Activated CD4-positive, alpha-beta T cell treated with anti-CD3 and anti-CD28 coated beads, Interleukin-10, Interleukin-2, amounts not matched to agents 100 ng/mL and 50 ng/mL, durations not matched to agents 16 hours and 8 hours (primary cell): ENCODE measurements at regions not wholly inside any gene's neighbourhood (a gene's known extent, or its start where the extent isn't known, plus 50 kb on each side); places are given as distances from the start of the nearest gene placed in this dataset.

Experiments
- DNase-seq: peaks from one replicate; pipeline ENCODE4 v3.0.0-alpha.2; 2020

DNA sequence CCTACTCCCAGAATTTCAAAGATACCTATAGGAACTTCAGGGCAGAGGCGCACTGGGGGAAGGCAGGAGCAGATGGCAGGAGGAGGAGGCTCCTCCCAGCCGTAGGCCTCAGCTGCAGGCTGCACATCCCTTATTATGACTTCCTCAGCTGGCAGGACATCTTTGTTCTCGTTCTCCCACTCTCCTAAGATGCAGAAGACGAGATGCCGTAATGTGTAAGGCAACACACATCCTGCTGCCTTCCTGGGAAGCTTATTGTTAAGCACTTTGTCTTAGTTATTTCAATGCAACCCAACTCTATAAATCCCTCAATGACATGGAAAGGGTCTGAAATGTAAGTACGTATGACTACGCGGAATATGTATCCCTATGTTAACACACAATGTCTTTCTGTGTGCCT lies 599.8 kb upstream of the MGMT start:
- no peak for DNase-seq

DNA sequence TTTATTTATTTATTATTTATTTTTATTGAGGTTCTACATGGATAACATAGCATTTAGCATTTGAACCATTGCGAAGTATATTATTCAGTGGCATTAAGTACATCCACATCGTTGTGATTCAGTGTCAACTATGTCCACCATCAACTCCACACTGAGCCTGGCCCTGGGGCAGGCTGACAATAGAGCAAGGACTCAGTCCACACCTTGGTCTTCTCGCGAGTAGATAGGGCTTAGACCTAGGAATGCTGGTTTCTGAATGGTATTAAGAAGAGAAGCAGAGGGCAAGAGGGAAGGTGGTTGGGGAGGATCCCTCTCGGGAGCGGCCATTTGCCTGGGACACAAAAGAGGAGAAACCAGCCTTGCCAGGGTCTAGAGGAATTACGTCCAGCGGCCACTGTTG lies 599.2 kb upstream of the MGMT start:
- DNase-seq = no peak

DNA sequence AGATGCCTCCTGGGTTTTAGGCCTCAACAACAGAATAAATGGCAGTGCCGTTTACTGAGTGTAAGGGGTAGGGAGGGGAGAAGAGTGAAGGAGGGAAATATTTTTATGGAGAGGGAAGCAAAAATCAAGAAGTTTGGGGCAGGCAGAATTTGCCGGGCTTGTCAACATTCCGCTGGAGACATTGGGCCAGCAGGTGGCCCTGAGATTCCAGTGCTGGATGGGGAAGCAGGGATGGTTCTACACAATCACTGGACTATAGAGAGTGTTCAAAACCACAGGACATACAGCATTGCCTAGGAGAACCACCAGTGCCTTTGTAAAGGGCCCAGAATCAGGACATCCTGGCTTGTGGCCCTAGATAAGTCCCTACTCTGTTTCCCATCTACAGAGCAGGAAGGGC lies 598.6 kb upstream of the MGMT start:
- no peak for DNase-seq

GRCh38 chr10:128869101-128869749 lies 597.8 kb upstream of the MGMT start:
- no peak for DNase-seq

DNA sequence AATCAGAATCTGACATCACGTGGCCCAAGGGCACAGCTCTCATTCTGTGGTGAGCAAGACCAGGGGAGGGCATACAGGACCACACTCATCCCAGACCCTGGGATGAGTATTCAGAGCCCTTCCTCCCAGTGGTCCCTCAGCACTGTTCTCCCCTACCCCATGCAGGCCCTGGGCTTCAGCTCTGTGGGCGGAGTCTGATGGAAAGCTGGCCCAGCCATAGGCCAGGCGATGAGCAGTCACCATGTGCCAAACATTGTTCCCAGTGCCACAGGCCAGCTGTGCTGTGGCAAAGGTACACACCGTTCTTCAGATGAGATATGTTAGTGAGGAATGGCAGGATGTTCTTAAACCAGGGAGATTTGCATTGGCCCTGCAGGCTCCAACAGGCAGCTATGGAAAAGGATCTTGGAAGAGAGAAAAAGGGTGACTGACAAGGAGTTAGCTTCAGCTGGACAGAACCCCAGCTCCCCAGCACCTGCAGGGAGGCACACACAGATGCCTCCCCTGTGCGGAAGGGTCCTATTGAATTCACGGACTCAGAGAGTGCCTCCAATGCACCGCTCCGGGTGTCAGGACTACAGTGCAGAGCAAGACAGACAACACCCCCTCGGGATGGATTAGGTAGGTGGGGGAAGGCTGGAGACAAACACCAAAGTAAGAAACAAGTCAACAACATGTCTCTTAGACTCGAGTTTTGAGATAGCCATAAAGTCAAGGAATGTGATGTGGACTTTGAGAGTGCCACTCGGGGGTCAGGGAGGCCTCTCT lies 596.0 kb upstream of the MGMT start:
- no peak for DNase-seq

DNA sequence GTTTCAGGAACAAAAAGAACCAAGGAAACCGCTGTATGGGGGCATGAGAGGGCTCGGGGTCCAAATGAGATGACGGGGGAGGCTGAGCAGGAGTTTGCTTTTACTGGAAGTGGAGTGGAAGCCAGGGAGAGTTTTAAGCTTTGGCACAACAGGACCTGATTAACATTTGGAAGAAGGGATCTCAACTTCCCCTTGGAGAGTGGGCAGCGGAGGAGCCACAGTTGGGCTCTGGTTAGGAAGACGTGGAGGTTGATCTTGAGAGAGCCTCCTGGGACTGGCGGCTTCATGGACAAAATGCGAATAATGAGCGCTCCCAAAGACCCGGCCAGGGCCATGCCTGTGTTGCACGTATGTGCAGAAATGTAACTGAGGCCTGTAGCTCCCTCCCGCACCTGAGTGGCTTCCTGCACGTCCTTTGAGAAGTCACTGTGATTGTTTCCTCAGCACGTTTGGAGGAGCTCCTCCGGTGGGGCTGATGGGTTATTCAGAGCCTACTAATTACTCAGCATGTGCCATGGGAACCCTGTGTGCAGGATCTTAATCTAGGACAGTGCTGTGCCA lies 595.3 kb upstream of the MGMT start:
- DNase-seq = no peak

GRCh38 chr10:128873411-128874054 lies 593.5 kb upstream of the MGMT start:
- DNase-seq = no peak

GRCh38 chr10:128874331-128874730 lies 592.7 kb upstream of the MGMT start:
- DNase-seq = no peak

GRCh38 chr10:128875030-128875744 lies 591.9 kb upstream of the MGMT start:
- DNase-seq = no peak

GRCh38 chr10:128875956-128876736 lies 590.9 kb upstream of the MGMT start:
- DNase-seq = no peak

- DNase-seq = no peak
These were observed 589.9 kb upstream of the MGMT start for GRCh38 chr10:128877141-128877540.

DNA sequence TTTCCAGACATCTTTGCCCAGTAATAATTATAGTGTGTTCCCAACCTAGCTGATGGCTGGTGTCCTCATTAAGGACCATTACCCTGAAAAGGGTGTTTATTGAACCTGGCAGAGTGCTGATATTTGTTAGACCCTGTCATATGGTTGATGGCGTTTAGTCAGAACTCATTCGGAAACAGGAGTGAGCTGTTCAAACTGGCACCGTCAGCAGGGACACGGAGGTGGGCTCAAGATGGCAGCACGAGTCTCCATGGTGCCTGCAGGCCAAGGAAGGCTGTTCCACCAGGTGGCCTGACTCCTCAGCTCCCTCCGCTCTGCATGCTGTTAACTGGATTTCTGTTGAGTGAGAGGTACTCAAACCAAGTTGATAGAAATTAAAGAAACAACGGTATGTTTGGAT lies 589.1 kb upstream of the MGMT start:
- no peak for DNase-seq

GRCh38 chr10:128879030-128879429 lies 588.0 kb upstream of the MGMT start:
- no peak for DNase-seq

DNA sequence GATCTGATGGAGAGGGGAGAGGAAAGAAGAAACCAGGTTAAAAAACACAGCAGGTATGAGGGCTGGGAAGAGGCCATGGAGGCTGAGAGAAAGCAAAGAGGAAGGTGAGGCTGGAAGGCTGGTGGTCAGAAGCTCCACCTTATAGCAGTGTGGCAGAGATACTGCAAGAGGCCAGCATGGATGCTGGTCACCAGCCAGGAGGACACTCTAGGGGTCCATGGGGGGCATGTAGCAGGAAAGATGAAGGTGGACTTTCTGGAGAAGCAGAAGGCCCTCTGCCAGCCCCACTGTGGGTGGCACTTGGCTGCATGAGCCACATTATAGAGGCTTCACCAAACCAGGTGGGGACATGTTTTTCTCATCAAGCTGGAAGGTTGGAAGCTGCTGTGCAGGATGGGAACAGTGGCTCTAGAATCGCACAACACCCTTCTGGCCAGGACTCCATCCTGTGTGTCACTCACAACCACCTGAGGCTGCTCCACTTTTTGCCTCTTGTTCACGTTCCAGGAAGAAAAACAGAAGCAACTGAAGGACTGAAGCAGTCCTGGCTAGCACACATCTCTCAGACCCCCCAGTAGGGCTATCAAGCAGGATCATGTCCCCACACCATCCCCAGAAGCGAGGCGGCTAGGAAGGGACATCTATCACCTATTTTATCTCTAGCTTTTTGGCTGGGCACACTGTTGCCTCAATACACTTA lies 587.5 kb upstream of the MGMT start:
- no peak for DNase-seq

- no peak for DNase-seq
These were observed 586.8 kb upstream of the MGMT start for GRCh38 chr10:128880159-128880725.

- DNase-seq = no peak
These were observed 586.0 kb upstream of the MGMT start for GRCh38 chr10:128881086-128881485.

- DNase-seq = no peak
These were observed 583.6 kb upstream of the MGMT start for GRCh38 chr10:128883231-128884032.

DNA sequence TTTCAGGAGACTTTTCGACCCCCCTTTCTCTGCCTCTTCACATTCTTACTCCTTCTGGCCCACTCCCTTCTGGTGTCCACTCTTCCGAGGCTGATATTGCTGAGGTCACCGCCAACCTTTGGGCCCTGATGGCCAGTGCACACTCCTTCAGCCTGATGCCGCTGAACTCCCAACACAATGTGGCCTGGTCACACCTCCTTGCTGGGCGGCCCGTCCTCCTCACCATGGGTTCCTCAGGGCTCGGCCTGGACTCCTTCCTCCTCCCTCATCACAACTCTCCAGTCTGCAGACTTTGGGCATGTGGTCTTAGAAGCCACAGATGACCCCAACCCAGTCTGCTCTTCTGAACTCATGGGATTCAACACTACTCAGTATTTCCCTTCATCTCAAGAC lies 583.0 kb upstream of the MGMT start:
- DNase-seq = no peak

DNA sequence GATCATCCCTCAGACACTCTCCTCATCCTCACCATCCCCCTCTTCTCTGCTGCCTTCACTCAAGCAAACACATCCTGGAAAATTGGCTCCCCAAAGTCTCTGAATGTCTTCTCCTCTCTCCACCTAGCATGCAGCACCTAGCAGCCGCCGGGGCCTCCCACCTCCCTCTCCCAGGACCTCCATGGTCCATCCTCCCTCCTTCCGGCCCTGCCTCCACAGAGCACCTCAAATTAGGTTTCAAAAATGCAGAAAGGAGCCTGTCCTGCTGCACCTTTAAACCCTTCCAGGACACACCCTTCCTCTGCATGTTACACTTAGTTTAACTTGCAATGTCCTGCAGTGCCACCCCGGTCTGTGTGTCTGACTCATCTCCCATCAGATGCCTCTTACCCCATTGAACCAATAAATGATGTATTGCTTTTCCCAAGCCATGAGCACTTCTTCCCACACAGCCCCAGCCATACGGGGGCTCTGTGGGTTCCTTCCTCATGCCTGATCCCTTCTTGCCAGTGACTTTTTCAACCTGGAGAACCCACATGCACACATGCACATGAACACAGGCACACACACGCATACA lies 582.5 kb upstream of the MGMT start:
- no peak for DNase-seq
